ENCODE measurements at regions not wholly inside any gene's neighbourhood (a gene's known extent, or its start where the extent isn't known, plus 50 kb on each side); places are given as distances from the start of the nearest gene placed in this dataset.

DNA sequence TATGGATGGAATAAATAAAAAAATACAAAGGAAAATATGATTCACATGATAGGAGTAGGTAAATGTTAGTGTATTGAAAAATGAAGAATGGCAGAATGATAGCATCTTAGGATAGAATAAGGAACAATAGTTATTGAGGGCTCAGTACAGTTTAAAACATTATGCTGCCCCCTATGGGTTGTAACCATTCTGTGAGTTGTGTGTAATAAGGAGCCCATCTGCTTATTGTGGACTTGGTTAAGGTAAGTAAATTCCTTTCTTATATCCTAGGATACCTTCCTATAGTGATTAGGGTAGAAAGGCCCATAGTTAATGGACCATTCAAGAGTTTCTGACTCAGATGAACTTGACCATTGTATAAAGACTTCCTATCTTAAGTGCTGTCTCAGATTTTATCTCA is 195.8 kb downstream of the PDHA2 start:
- FAIRE-seq: no peak
- Histone ChIP-seq H3K79me2 (ENCODE audit: control insufficient read depth, insufficient read depth, low read length) (no peaks in the 10 kb centered on the region), H3K36me3 (ENCODE audit: control insufficient read depth in 2 of 2, extremely low read depth in 1 of 2, insufficient read depth in 2 of 2, low read length in 2 of 2) (no peaks in the 10 kb centered on the region), H4K20me1 (replicated peaks; ENCODE audit: control insufficient read depth, extremely low read depth, insufficient read depth, low read length) (no peaks in the 10 kb centered on the region), H3K4me1 (ENCODE audit: control insufficient read depth, extremely low read depth, insufficient read depth, low read length) (no peaks in the 10 kb centered on the region), H3K4me3 (replicated peaks in 1 of 3; ENCODE audit: insufficient read depth in 1 of 3, low read depth in 1 of 3, low read length in 3 of 3) (no peak overlapping the region), H3K9me3 (replicated peaks; ENCODE audit: control insufficient read depth, insufficient read depth, low read length) (no peaks in the 10 kb centered on the region), H3K4me2 (ENCODE audit: insufficient read depth, low read length) (no peak overlapping the region), H3K9me1 (replicated peaks; ENCODE audit: control insufficient read depth, extremely low read depth, insufficient read depth, low read length) (no peaks in the 10 kb centered on the region), H3K27me3 (ENCODE audit: control insufficient read depth in 2 of 2, insufficient read depth in 2 of 2, low read length in 2 of 2) (no peaks in the 10 kb centered on the region), H2AFZ (ENCODE audit: low read depth, low read length) (no peak overlapping the region), H3K9ac (replicated peaks; ENCODE audit: extremely low read depth, insufficient read depth, low read length) (no peak overlapping the region), H3K27ac (ENCODE audit: insufficient read depth, low read depth, low read length) (no peak overlapping the region)
- BruUV-seq (replicated peaks): no TSS peak
- ChIA-PET CTCF (interaction anchor here (0.7 to 1.6 kb wide), 11 partner anchors 10 to 1951 kb away, joined by 3 to 12 read pairs (median 3); no protein-coding TSS in a partner anchor), POLR2A (no interaction called here)
- peak; percentile 49 for DNase-seq (ENCODE audit: low read depth, low spot score)
- dilution Hi-C loops (cut with MboI; ENCODE audit: extremely low pct_ligation_motif_present, low sequenced_read_pairs): no loop called here
- TF ChIP-seq, protein P1, sequence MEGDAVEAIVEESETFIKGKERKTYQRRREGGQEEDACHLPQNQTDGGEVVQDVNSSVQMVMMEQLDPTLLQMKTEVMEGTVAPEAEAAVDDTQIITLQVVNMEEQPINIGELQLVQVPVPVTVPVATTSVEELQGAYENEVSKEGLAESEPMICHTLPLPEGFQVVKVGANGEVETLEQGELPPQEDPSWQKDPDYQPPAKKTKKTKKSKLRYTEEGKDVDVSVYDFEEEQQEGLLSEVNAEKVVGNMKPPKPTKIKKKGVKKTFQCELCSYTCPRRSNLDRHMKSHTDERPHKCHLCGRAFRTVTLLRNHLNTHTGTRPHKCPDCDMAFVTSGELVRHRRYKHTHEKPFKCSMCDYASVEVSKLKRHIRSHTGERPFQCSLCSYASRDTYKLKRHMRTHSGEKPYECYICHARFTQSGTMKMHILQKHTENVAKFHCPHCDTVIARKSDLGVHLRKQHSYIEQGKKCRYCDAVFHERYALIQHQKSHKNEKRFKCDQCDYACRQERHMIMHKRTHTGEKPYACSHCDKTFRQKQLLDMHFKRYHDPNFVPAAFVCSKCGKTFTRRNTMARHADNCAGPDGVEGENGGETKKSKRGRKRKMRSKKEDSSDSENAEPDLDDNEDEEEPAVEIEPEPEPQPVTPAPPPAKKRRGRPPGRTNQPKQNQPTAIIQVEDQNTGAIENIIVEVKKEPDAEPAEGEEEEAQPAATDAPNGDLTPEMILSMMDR (IDR thresholded peaks at IDR 0.05; ENCODE audit: extremely low read depth in 1 of 2, insufficient read depth in 1 of 2, low read depth in 1 of 2, low read length in 2 of 2): peak; percentile 10 to 27
- TF ChIP-seq, protein P2, sequence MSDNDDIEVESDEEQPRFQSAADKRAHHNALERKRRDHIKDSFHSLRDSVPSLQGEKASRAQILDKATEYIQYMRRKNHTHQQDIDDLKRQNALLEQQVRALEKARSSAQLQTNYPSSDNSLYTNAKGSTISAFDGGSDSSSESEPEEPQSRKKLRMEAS (IDR thresholded peaks at IDR 0.05; ENCODE audit: insufficient read depth, insufficient read length): no peak
- intact Hi-C loops (cut with micrococcal nuclease): loop anchor here (2.0 to 5.0 kb wide), 2 partner anchors 528 to 869 kb away; no protein-coding TSS in a partner anchor

DNA sequence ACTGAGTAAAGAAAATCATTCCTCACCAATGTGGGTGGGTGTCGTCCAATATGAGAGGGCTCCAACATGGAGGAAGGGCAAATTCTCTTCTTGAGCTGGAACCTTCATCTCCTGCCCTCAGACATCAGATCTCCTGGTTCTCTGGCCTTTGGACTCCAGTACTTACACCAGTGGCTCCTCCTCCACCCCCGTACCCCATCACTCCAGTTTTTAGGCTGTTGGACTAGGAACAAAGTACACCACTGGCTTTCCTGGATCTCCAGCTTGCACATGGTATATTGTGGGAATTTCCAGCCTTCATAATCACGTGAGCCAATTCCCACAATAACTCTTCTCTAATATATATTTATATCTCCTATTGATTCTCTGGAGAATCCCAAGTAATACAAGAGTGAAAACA is 196.9 kb downstream of the PDHA2 start:
- BruUV-seq (replicated peaks): no TSS peak
- no peak for FAIRE-seq
- Histone ChIP-seq H3K9me3 (replicated peaks; ENCODE audit: control insufficient read depth, insufficient read depth, low read length) (no peaks in the 10 kb centered on the region), H3K9me1 (replicated peaks; ENCODE audit: control insufficient read depth, extremely low read depth, insufficient read depth, low read length) (no peaks in the 10 kb centered on the region), H2AFZ (ENCODE audit: low read depth, low read length) (no peak overlapping the region), H3K27ac (ENCODE audit: insufficient read depth, low read depth, low read length) (no peak overlapping the region), H3K27me3 (ENCODE audit: control insufficient read depth in 2 of 2, insufficient read depth in 2 of 2, low read length in 2 of 2) (no peaks in the 10 kb centered on the region), H3K79me2 (ENCODE audit: control insufficient read depth, insufficient read depth, low read length) (no peaks in the 10 kb centered on the region), H3K36me3 (ENCODE audit: control insufficient read depth in 2 of 2, extremely low read depth in 1 of 2, insufficient read depth in 2 of 2, low read length in 2 of 2) (no peaks in the 10 kb centered on the region), H3K4me1 (ENCODE audit: control insufficient read depth, extremely low read depth, insufficient read depth, low read length) (no peaks in the 10 kb centered on the region), H4K20me1 (replicated peaks; ENCODE audit: control insufficient read depth, extremely low read depth, insufficient read depth, low read length) (no peaks in the 10 kb centered on the region), H3K4me3 (replicated peaks in 1 of 3; ENCODE audit: insufficient read depth in 1 of 3, low read depth in 1 of 3, low read length in 3 of 3) (no peak overlapping the region), H3K4me2 (ENCODE audit: insufficient read depth, low read length) (no peak overlapping the region), H3K9ac (replicated peaks; ENCODE audit: extremely low read depth, insufficient read depth, low read length) (no peak overlapping the region)
- TF ChIP-seq EZH2 (IDR thresholded peaks at IDR 0.05; ENCODE audit: borderline replicate concordance, low read depth, low read length, severe bottlenecking) (no peak), POLR2A (IDR thresholded peaks at IDR 0.05; ENCODE audit: low read depth, low read length) (no peak), MYC (IDR thresholded peaks at IDR 0.05; ENCODE audit: low read depth, low read length) (no peak)
- no peak for DNase-seq (ENCODE audit: low read depth, low spot score)
- ChIA-PET CTCF (interaction anchor here (1.2 to 1.4 kb wide), 3 partner anchors 11 to 880 kb away, joined by 3 to 5 read pairs (median 4); no protein-coding TSS in a partner anchor), POLR2A (no interaction called here)
- intact Hi-C loops (cut with micrococcal nuclease) (loop anchor here (5.0 kb wide), 1 partner anchor 529 kb away; no protein-coding TSS in a partner anchor), dilution Hi-C loops (cut with MboI; ENCODE audit: extremely low pct_ligation_motif_present, low sequenced_read_pairs) (no loop called here)
